HFFc6 (cell line): ENCODE measurements at regions not wholly inside any gene's neighbourhood (a gene's known extent, or its start where the extent isn't known, plus 50 kb on each side); places are given as distances from the start of the nearest gene placed in this dataset.

Source experiments
- DNase-seq: peaks from one replicate; pipeline ENCODE4 v3.0.0-alpha.2; 2018
- H3K27ac Mint-ChIP-seq: 2 replicates; pipeline ENCODE4 v1.8.0; 2020; ENCODE audit warnings: mild to moderate bottlenecking, mixed read lengths
- H3K27me3 Mint-ChIP-seq: 2 replicates; pipeline ENCODE4 v1.8.0; 2021; ENCODE audit warnings: mild to moderate bottlenecking, moderate library complexity, mixed read lengths; ENCODE audit not compliant: insufficient read depth
- H3K36me3 Mint-ChIP-seq: 2 replicates; pipeline ENCODE4 v1.8.0; 2021; ENCODE audit warnings: low read depth, mixed read lengths
- H3K4me1 Mint-ChIP-seq: 2 replicates; pipeline ENCODE4 v1.8.0; 2020; ENCODE audit warnings: low read depth, mixed read lengths
- H3K4me3 Mint-ChIP-seq: 2 replicates; pipeline ENCODE4 v1.8.0; 2020; ENCODE audit warnings: mild to moderate bottlenecking, moderate library complexity, mixed read lengths
- H3K9me3 Mint-ChIP-seq: 2 replicates; pipeline ENCODE4 v1.8.0; 2020; ENCODE audit warnings: mild to moderate bottlenecking, mixed read lengths
- CTCF ChIP-seq: fragments of 200-600 bp; sonication (generic); IDR thresholded peaks from 2 replicates; pipeline ENCODE4 v1.5.0; 2021; ENCODE audit warnings: antibody characterized with exemption, mild to moderate bottlenecking

GRCh38 chr14:56056031-56056430, 62.2 kb upstream of the PELI2 start:
- DNase-seq = no peak
- Mint-ChIP-seq H3K27me3 (peaks cover 13% of the 10 kb centered on the region), H3K4me3 (no peak overlapping the region), H3K9me3 (no peaks in the 10 kb centered on the region), H3K27ac (no peak overlapping the region), H3K4me1 (no peaks in the 10 kb centered on the region), H3K36me3 (no peaks in the 10 kb centered on the region)
- no peak for TF ChIP-seq CTCF

- no peak overlapping the region for H3K4me3 Mint-ChIP-seq
- peaks cover 7% of the 10 kb centered on the region for H3K27me3 Mint-ChIP-seq
- H3K4me1 Mint-ChIP-seq = no peaks in the 10 kb centered on the region
- no peaks in the 10 kb centered on the region for H3K36me3 Mint-ChIP-seq
- no peak for TF ChIP-seq CTCF
- H3K9me3 Mint-ChIP-seq = no peaks in the 10 kb centered on the region
- H3K27ac Mint-ChIP-seq = no peak overlapping the region
- no peak for DNase-seq
Measured at GRCh38 chr14:56057071-56057741, 61.0 kb upstream of the PELI2 start.

- Mint-ChIP-seq H3K4me3 (no peak overlapping the region), H3K27ac (no peak overlapping the region), H3K4me1 (no peaks in the 10 kb centered on the region)
Measured at GRCh38 chr14:56057767-56058166, 60.4 kb upstream of the PELI2 start.

GRCh38 chr14:56059054-56059453, 59.2 kb upstream of the PELI2 start:
- no peak for DNase-seq
- no peak overlapping the region for H3K27ac Mint-ChIP-seq
- peaks cover 7% of the 10 kb centered on the region for H3K27me3 Mint-ChIP-seq
- H3K9me3 Mint-ChIP-seq = no peaks in the 10 kb centered on the region
- H3K36me3 Mint-ChIP-seq = no peaks in the 10 kb centered on the region
- no peak overlapping the region for H3K4me3 Mint-ChIP-seq
- TF ChIP-seq CTCF = no peak
- H3K4me1 Mint-ChIP-seq = no peaks in the 10 kb centered on the region

More at GRCh38 chr14:56057767-56058166, 60.4 kb upstream of the PELI2 start:
- TF ChIP-seq CTCF = no peak
- no peaks in the 10 kb centered on the region for H3K36me3 Mint-ChIP-seq
- no peak for DNase-seq
- peaks cover 7% of the 10 kb centered on the region for H3K27me3 Mint-ChIP-seq
- no peaks in the 10 kb centered on the region for H3K9me3 Mint-ChIP-seq

- peaks cover 9% of the 10 kb centered on the region for H3K27me3 Mint-ChIP-seq
- no peaks in the 10 kb centered on the region for H3K9me3 Mint-ChIP-seq
- H3K4me1 Mint-ChIP-seq = no peaks in the 10 kb centered on the region
- no peak overlapping the region for H3K4me3 Mint-ChIP-seq
- H3K36me3 Mint-ChIP-seq = no peaks in the 10 kb centered on the region
- H3K27ac Mint-ChIP-seq = no peak overlapping the region
- DNase-seq = no peak
- no peak for TF ChIP-seq CTCF
Measured at GRCh38 chr14:56061051-56061450, 57.2 kb upstream of the PELI2 start.
